Right cardiac atrium (tissue), 5 donors: ENCODE measurements at regions not wholly inside any gene's neighbourhood (a gene's known extent, or its start where the extent isn't known, plus 50 kb on each side); places are given as distances from the start of the nearest gene placed in this dataset.

ENCODE experiments used
- ATAC-seq, 2 donors: fragments of 200-7000 bp; cut with Tn5 transposase; one replicate each; pipeline versions ENCODE4 v1.8.0 to v1.9.1; 2020; ENCODE audit warnings: moderate library complexity in 2 of 2, mild to moderate bottlenecking in 1 of 2
- DNase-seq, 3 donors: peaks; one replicate each; pipeline ENCODE4 v3.0.0-alpha.2; 2020
- H3K27ac ChIP-seq: one replicate; pipeline ENCODE4 v1.5.1; 2013; ENCODE audit warnings: mild to moderate bottlenecking, low read length, control low read depth, moderate library complexity
- H3K27me3 ChIP-seq: one replicate; pipeline ENCODE4 v1.6.1; 2013; ENCODE audit not compliant: control insufficient read depth, insufficient read depth
- H3K4me1 ChIP-seq: one replicate; pipeline ENCODE4 v1.6.1; 2013; ENCODE audit warnings: low read length; ENCODE audit not compliant: control insufficient read depth, insufficient read depth
- H3K4me3 ChIP-seq: one replicate; pipeline ENCODE4 v1.5.1; 2013; ENCODE audit warnings: low read length, control low read depth
- H3K9me3 ChIP-seq: one replicate; pipeline ENCODE4 v1.6.1; 2013; ENCODE audit warnings: low read length; ENCODE audit not compliant: control insufficient read depth
- WGBS: extraction: QIAGEN DNeasy Blood & Tissue Kit; methylation state at CpG from one replicate; pipeline ENCODE4 v1.1.7; 2013; 5-methylcytosine and 5-hydroxymethylcytosine counted together
- intact Hi-C, 4 donors: fragments of 100-400 bp; cut with DNase I; formaldehyde crosslinking; loops; one replicate each; pipeline versions ENCODE4 v1.11.0 to v1.14.0; 2022 to 2023
- donor health status: healthy with polysubstance abuse.
- donor health status: DM: no; HTN: yes; CAD: no.
- donor health status: DM: no; HTN: no; CAD: no.
- donor health status: DM: no; HTN: yes; CAD: no; lungs with severe emphysema.
- donor health status: DM: yes; HTN: yes; CAD: no.

GRCh38 chr2:75801234-75801982 lies 90.7 kb upstream of the GCFC2 start:
- H3K9me3 ChIP-seq: no peaks in the 10 kb centered on the region
- DNase-seq: no peak
- no peak for ATAC-seq
- no peaks in the 10 kb centered on the region for H3K27me3 ChIP-seq
- 77% methylated on average over 2 of the region's 2 CpGs for WGBS
- no peak overlapping the region for H3K4me3 ChIP-seq
- H3K4me1 ChIP-seq: no peaks in the 10 kb centered on the region
- no peak overlapping the region for H3K27ac ChIP-seq
- intact Hi-C loops: no loop called here

DNA sequence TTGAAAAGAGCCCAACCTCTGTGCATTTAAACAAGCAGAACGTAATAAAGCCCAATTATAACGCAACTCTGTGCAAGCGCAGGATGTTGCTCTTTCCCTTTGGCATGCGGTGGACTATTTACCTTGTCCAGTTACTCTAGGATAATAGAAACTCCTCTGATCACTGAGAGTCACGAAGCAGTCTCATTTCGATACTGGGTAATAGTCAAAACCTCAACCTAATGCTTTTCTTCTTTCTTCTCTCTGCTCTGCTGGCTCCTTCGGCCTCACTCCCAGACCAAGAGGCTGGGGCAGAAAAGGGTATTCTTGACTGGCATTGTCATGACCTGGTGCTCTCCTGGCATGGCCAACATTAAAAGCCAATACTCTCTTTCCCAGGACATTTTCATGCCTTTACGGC lies 89.7 kb upstream of the GCFC2 start:
- WGBS: 79% methylated on average over 8 of the region's 8 CpGs
- Histone ChIP-seq H3K4me1 (no peaks in the 10 kb centered on the region), H3K4me3 (no peak overlapping the region), H3K9me3 (no peaks in the 10 kb centered on the region), H3K27ac (no peak overlapping the region), H3K27me3 (no peaks in the 10 kb centered on the region)
- DNase-seq: no peak
- ATAC-seq: no peak
- intact Hi-C loops: no loop called here

GRCh38 chr2:75799859-75800258 lies 89.1 kb upstream of the GCFC2 start:
- intact Hi-C loops: no loop called here
- WGBS: 51% methylated on average over 4 of the region's 4 CpGs
- no peaks in the 10 kb centered on the region for H3K9me3 ChIP-seq
- no peak overlapping the region for H3K4me3 ChIP-seq
- H3K27ac ChIP-seq: no peak overlapping the region
- ATAC-seq (no peak), DNase-seq (no peak)
- H3K4me1 ChIP-seq: no peaks in the 10 kb centered on the region
- H3K27me3 ChIP-seq: no peaks in the 10 kb centered on the region

- DNase-seq (no peak), ATAC-seq (no peak)
- Histone ChIP-seq H3K4me1 (no peaks in the 10 kb centered on the region), H3K27me3 (no peaks in the 10 kb centered on the region), H3K4me3 (no peak overlapping the region), H3K9me3 (no peaks in the 10 kb centered on the region), H3K27ac (no peak overlapping the region)
- 73% methylated on average over 4 of the region's 4 CpGs for WGBS
- intact Hi-C loops: no loop called here
These were observed 87.9 kb upstream of the GCFC2 start for GRCh38 chr2:75798569-75798968.

GRCh38 chr2:75792996-75793395 lies 82.3 kb upstream of the GCFC2 start:
- Histone ChIP-seq H3K9me3 (no peaks in the 10 kb centered on the region), H3K27ac (no peak overlapping the region), H3K27me3 (no peaks in the 10 kb centered on the region), H3K4me3 (no peak overlapping the region), H3K4me1 (no peaks in the 10 kb centered on the region)
- DNase-seq (no peak), ATAC-seq (no peak)
- WGBS: 94% methylated on average over 1 of the region's 1 CpG
- intact Hi-C loops: no loop called here

GRCh38 chr2:75792146-75792545 lies 81.4 kb upstream of the GCFC2 start:
- ATAC-seq (no peak), DNase-seq (peak in 1 of 3 donors; percentile 17)
- Histone ChIP-seq H3K4me3 (no peak overlapping the region), H3K4me1 (no peaks in the 10 kb centered on the region), H3K27me3 (no peaks in the 10 kb centered on the region), H3K9me3 (no peaks in the 10 kb centered on the region), H3K27ac (no peak overlapping the region)
- 79% methylated on average over 4 of the region's 4 CpGs for WGBS
- intact Hi-C loops: no loop called here

GRCh38 chr2:75790814-75791467 lies 80.2 kb upstream of the GCFC2 start:
- Histone ChIP-seq H3K4me1 (no peaks in the 10 kb centered on the region), H3K27me3 (no peaks in the 10 kb centered on the region), H3K4me3 (no peak overlapping the region), H3K9me3 (no peaks in the 10 kb centered on the region), H3K27ac (no peak overlapping the region)
- DNase-seq: no peak
- WGBS: 96% methylated on average over 1 of the region's 1 CpG
- ATAC-seq: no peak
- intact Hi-C loops: no loop called here

- H3K9me3 ChIP-seq: no peaks in the 10 kb centered on the region
- H3K27me3 ChIP-seq: no peaks in the 10 kb centered on the region
- no peak overlapping the region for H3K4me3 ChIP-seq
- DNase-seq (no peak), ATAC-seq (no peak)
- H3K4me1 ChIP-seq: no peaks in the 10 kb centered on the region
- WGBS: 36% methylated on average over 5 of the region's 5 CpGs
- intact Hi-C loops: no loop called here
- no peak overlapping the region for H3K27ac ChIP-seq
These were observed 79.6 kb upstream of the GCFC2 start for GRCh38 chr2:75790121-75790813.

DNA sequence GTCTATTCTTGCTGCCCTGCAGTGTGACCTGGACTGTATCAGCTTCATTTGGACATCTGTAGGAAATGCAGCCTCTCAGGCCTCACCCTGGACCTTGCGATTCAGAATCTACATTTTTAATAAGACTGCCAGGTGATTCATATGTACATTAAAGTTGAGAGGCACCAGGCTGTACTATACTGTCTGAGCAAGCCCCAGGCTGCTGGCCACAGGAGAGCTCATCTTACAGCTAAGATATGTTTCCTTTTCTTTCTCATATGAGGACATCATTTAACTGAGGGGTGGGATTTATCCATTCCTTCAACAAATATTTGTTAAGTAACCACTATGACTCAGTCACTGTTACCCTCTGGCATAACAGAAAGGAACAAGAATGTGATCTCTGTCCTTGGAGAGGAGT lies 78.2 kb upstream of the GCFC2 start:
- WGBS: 92% methylated on average over 1 of the region's 1 CpG
- no peak for DNase-seq
- intact Hi-C loops: loop anchor here in 1 of 4 donors (10.0 kb wide), 1 partner anchor 806 kb away; no protein-coding TSS in a partner anchor
- H3K4me3 ChIP-seq: no peak overlapping the region
- no peaks in the 10 kb centered on the region for H3K9me3 ChIP-seq
- H3K27me3 ChIP-seq: no peaks in the 10 kb centered on the region
- no peaks in the 10 kb centered on the region for H3K4me1 ChIP-seq
- no peak for ATAC-seq
- no peak overlapping the region for H3K27ac ChIP-seq

DNA sequence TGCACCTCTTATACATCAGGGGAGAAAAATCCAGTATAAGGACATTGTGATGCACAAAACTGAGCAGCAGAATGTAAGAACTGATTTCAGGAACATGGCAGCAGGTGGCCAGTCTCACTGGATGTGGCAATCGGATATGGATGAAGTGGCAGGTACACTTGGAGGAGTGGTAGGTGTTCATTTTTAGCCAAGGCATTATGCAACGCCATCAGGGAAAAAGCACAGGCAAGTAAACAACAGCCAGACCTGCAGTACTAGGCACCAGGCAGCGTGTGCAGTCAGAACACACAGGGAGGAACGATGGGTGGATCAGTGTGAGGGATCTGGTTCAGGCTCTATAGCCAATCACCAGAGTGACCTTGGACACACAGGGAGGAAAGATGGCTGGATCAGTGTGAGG lies 77.4 kb upstream of the GCFC2 start:
- no peak overlapping the region for H3K4me3 ChIP-seq
- WGBS: 83% methylated on average over 4 of the region's 4 CpGs
- no peaks in the 10 kb centered on the region for H3K9me3 ChIP-seq
- DNase-seq: no peak
- intact Hi-C loops: loop anchor here in 1 of 4 donors (10.0 kb wide), 1 partner anchor 807 kb away; no protein-coding TSS in a partner anchor
- no peak for ATAC-seq
- no peaks in the 10 kb centered on the region for H3K27me3 ChIP-seq
- H3K4me1 ChIP-seq: no peaks in the 10 kb centered on the region
- no peak overlapping the region for H3K27ac ChIP-seq

DNA sequence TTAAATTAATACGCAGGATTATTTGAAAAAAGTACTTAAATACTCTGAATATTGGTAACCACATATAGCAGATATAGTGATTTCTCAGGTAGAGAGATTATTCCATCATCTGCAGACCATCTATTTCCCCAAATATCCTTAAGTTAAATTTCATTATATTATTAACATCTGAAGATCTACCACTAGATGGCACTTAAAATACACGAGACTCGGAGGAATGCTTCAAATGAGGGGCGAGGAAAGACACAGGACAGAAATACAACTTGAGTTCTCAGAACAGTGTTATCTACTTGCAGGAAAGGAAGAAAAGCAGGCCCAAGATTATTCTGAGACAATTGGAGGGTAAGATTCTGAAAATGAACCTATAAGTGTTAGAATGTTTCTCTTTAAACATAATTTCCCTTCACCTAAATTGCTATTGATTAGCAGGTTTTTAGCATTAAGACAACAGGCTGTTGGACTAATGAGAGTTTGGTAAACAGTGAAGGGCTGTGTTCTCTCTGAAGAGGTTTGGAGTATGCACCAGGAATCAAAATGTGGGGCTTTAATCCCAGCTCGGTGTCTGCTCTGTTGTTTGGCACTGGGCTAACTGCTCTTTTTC lies 76.9 kb upstream of the GCFC2 start:
- intact Hi-C loops: loop anchor here in 1 of 4 donors (10.0 kb wide), 1 partner anchor 807 kb away; no protein-coding TSS in a partner anchor
- DNase-seq (no peak), ATAC-seq (no peak)
- Histone ChIP-seq H3K9me3 (no peaks in the 10 kb centered on the region), H3K27me3 (no peaks in the 10 kb centered on the region), H3K4me1 (no peaks in the 10 kb centered on the region), H3K27ac (no peak overlapping the region), H3K4me3 (no peak overlapping the region)
- 18% methylated on average over 5 of the region's 5 CpGs for WGBS
